Left ventricle myocardium inferior (tissue), 1 donor: ENCODE measurements at regions not wholly inside any gene's neighbourhood (a gene's known extent, or its start where the extent isn't known, plus 50 kb on each side); places are given as distances from the start of the nearest gene placed in this dataset.

Source experiments
- DNase-seq: peaks from one replicate; pipeline ENCODE4 v3.0.0-alpha.2; 2020
- H3K27ac ChIP-seq: fragments of 200-600 bp; replicated peaks from 2 replicates; pipeline ENCODE4 v1.8.0; 2021
- H3K27me3 ChIP-seq: fragments of 200-600 bp; 2 replicates; pipeline ENCODE4 v1.8.0; 2021; ENCODE audit warnings: low read depth
- H3K36me3 ChIP-seq: fragments of 200-600 bp; 2 replicates; pipeline ENCODE4 v1.8.0; 2021
- H3K4me1 ChIP-seq: fragments of 200-600 bp; 2 replicates; pipeline ENCODE4 v1.8.0; 2021
- H3K4me3 ChIP-seq: fragments of 200-600 bp; 2 replicates; pipeline ENCODE4 v1.8.0; 2021; ENCODE audit warnings: mild to moderate bottlenecking, moderate library complexity
- H3K9me3 ChIP-seq: fragments of 200-600 bp; replicated peaks from 2 replicates; pipeline ENCODE4 v1.8.0; 2021
- CTCF ChIP-seq: fragments of 200-600 bp; IDR thresholded peaks from 2 replicates; pipeline ENCODE4 v1.8.0; 2021; ENCODE audit warnings: antibody characterized with exemption, mild to moderate bottlenecking, borderline replicate concordance
- intact Hi-C: fragments of 100-400 bp; cut with micrococcal nuclease; formaldehyde crosslinking; loops from one replicate; pipeline ENCODE4 v1.11.0; 2022
- donor health status: DM: no; HTN: yes; CAD: no; lungs with severe emphysema.

- TF ChIP-seq CTCF, result peak; percentile 42
- H3K27ac ChIP-seq, result peak overlapping the region; percentile 70
- H3K9me3 ChIP-seq, result peaks cover 4% of the 10 kb centered on the region
- no peaks in the 10 kb centered on the region for H3K27me3 ChIP-seq
- H3K4me1 ChIP-seq, result peaks cover 57% of the 10 kb centered on the region
- intact Hi-C loops, result no loop called here
- H3K36me3 ChIP-seq, result no peaks in the 10 kb centered on the region
- DNase-seq, result peak; percentile 86
- H3K4me3 ChIP-seq, result no peak overlapping the region
Measured at GRCh38 chr9:23587433-23587832, 238.6 kb downstream of the ELAVL2 start.

GRCh38 chr9:23587903-23588302 lies 238.1 kb downstream of the ELAVL2 start:
- H3K27ac ChIP-seq, result peak overlapping the region; percentile 70

GRCh38 chr9:23590276-23591000 lies 235.6 kb downstream of the ELAVL2 start:
- Histone ChIP-seq H3K4me3 (peak overlapping the region; percentile 42), H3K27me3 (no peaks in the 10 kb centered on the region), H3K4me1 (peaks cover 60% of the 10 kb centered on the region), H3K27ac (peak overlapping the region; percentile 64), H3K9me3 (peaks cover 4% of the 10 kb centered on the region), H3K36me3 (no peaks in the 10 kb centered on the region)
- no peak for TF ChIP-seq CTCF
- DNase-seq, result no peak
- intact Hi-C loops, result loop anchor here (10.0 kb wide), 1 partner anchor 64 kb away; no protein-coding TSS in a partner anchor

More at GRCh38 chr9:23587903-23588302, 238.1 kb downstream of the ELAVL2 start:
- no peak for TF ChIP-seq CTCF
- intact Hi-C loops, result no loop called here
- no peak overlapping the region for H3K4me3 ChIP-seq
- H3K4me1 ChIP-seq, result peaks cover 60% of the 10 kb centered on the region
- DNase-seq, result no peak
- H3K9me3 ChIP-seq, result peaks cover 4% of the 10 kb centered on the region
- no peaks in the 10 kb centered on the region for H3K27me3 ChIP-seq
- H3K36me3 ChIP-seq, result no peaks in the 10 kb centered on the region

- Histone ChIP-seq H3K4me3 (no peak overlapping the region), H3K27me3 (no peaks in the 10 kb centered on the region), H3K4me1 (peaks cover 49% of the 10 kb centered on the region), H3K9me3 (no peaks in the 10 kb centered on the region), H3K27ac (no peak overlapping the region), H3K36me3 (no peaks in the 10 kb centered on the region)
- no peak for DNase-seq
- no peak for TF ChIP-seq CTCF
- intact Hi-C loops, result loop anchor here (10.0 kb wide), 1 partner anchor 60 kb away; no protein-coding TSS in a partner anchor
Measured at GRCh38 chr9:23594421-23594820, 231.6 kb downstream of the ELAVL2 start.

GRCh38 chr9:23596913-23597634 lies 229.0 kb downstream of the ELAVL2 start:
- Histone ChIP-seq H3K4me1 (peaks cover 22% of the 10 kb centered on the region), H3K27ac (no peak overlapping the region), H3K4me3 (no peak overlapping the region), H3K27me3 (no peaks in the 10 kb centered on the region), H3K9me3 (no peaks in the 10 kb centered on the region), H3K36me3 (no peaks in the 10 kb centered on the region)
- DNase-seq, result no peak
- intact Hi-C loops, result loop anchor here (10.0 kb wide), 1 partner anchor 58 kb away; no protein-coding TSS in a partner anchor
- TF ChIP-seq CTCF, result no peak
